ENCODE measurements at regions not wholly inside any gene's neighbourhood (a gene's known extent, or its start where the extent isn't known, plus 50 kb on each side); places are given as distances from the start of the nearest gene placed in this dataset.

DNA sequence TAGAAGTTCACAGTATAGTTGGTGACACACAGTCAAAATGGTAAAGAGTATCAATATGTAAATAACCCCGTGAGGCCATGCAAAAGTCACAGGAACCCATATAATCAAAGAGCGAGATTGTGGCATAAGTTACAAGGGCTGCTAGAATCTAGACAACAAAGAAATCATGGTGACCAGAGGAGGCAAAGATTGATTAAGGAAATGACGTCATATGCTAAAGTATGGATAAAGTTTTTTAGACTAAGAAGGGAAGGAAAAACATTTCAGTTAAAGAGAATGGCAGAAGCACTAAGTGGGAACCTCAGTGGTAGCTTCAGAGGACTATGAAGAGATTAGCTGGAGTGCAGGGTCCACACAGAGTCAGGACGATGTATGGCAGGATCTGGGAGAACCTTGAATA, 330.3 kb downstream of the NFIB start:
- Histone ChIP-seq H3K27me3 (ENCODE audit: control insufficient read depth in 2 of 2, insufficient read depth in 2 of 2, low read length in 2 of 2) (no peaks in the 10 kb centered on the region), H3K4me3 (replicated peaks in 1 of 3; ENCODE audit: insufficient read depth in 1 of 3, low read depth in 1 of 3, low read length in 3 of 3) (no peak overlapping the region), H3K79me2 (ENCODE audit: control insufficient read depth, insufficient read depth, low read length) (no peaks in the 10 kb centered on the region), H3K4me2 (ENCODE audit: insufficient read depth, low read length) (peak overlapping the region; percentile 55), H3K4me1 (ENCODE audit: control insufficient read depth, extremely low read depth, insufficient read depth, low read length) (peaks cover 8% of the 10 kb centered on the region), H4K20me1 (replicated peaks; ENCODE audit: control insufficient read depth, extremely low read depth, insufficient read depth, low read length) (no peaks in the 10 kb centered on the region), H3K36me3 (ENCODE audit: control insufficient read depth in 2 of 2, extremely low read depth in 1 of 2, insufficient read depth in 2 of 2, low read length in 2 of 2) (no peaks in the 10 kb centered on the region), H3K9ac (replicated peaks; ENCODE audit: extremely low read depth, insufficient read depth, low read length) (no peak overlapping the region), H3K9me3 (replicated peaks; ENCODE audit: control insufficient read depth, insufficient read depth, low read length) (no peaks in the 10 kb centered on the region), H3K9me1 (replicated peaks; ENCODE audit: control insufficient read depth, extremely low read depth, insufficient read depth, low read length) (no peaks in the 10 kb centered on the region), H3K27ac (ENCODE audit: insufficient read depth, low read depth, low read length) (peak overlapping the region; percentile 12), H2AFZ (ENCODE audit: low read depth, low read length) (peak overlapping the region; percentile 70)
- intact Hi-C loops (cut with micrococcal nuclease) (no loop called here), dilution Hi-C loops (cut with MboI; ENCODE audit: extremely low pct_ligation_motif_present, low sequenced_read_pairs) (no loop called here)
- POLR2A ChIA-PET: no interaction called here
- TF ChIP-seq JUN (IDR thresholded peaks at IDR 0.05; ENCODE audit: borderline replicate concordance, insufficient read depth, insufficient read length, low read depth): peak; percentile 54
- TF ChIP-seq EZH2 (IDR thresholded peaks at IDR 0.05; ENCODE audit: borderline replicate concordance, low read depth, low read length, severe bottlenecking): no peak
- CTCF ChIA-PET: no interaction called here
- FAIRE-seq (peak; percentile 12), DNase-seq (ENCODE audit: low read depth, low spot score) (peak; percentile 46)
- BruUV-seq (replicated peaks): no TSS peak

DNA sequence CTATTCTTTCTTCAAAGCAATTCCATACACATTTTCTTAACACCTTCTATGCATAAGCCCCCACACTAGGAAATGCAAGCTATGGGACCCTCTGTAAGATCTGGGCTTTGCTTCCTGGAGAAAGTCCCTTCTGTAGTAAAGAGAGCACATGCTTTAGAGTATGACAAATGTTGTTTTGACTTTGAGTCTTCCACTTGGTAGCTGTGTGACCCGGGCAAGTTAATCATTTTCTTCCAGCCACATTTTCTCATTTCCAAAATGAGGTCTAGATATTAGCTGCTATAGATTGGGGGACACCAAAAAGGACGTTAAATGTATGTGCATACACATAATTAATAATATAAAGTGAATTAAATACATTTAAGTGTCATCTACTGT, 334.0 kb downstream of the NFIB start:
- BruUV-seq (replicated peaks): no TSS peak
- Histone ChIP-seq H3K27ac (ENCODE audit: insufficient read depth, low read depth, low read length) (no peak overlapping the region), H3K36me3 (ENCODE audit: control insufficient read depth in 2 of 2, extremely low read depth in 1 of 2, insufficient read depth in 2 of 2, low read length in 2 of 2) (no peaks in the 10 kb centered on the region), H3K4me1 (ENCODE audit: control insufficient read depth, extremely low read depth, insufficient read depth, low read length) (peaks cover 23% of the 10 kb centered on the region), H4K20me1 (replicated peaks; ENCODE audit: control insufficient read depth, extremely low read depth, insufficient read depth, low read length) (no peaks in the 10 kb centered on the region), H3K9me3 (replicated peaks; ENCODE audit: control insufficient read depth, insufficient read depth, low read length) (no peaks in the 10 kb centered on the region), H3K9me1 (replicated peaks; ENCODE audit: control insufficient read depth, extremely low read depth, insufficient read depth, low read length) (no peaks in the 10 kb centered on the region), H3K4me2 (ENCODE audit: insufficient read depth, low read length) (no peak overlapping the region), H3K27me3 (ENCODE audit: control insufficient read depth in 2 of 2, insufficient read depth in 2 of 2, low read length in 2 of 2) (no peaks in the 10 kb centered on the region), H3K79me2 (ENCODE audit: control insufficient read depth, insufficient read depth, low read length) (no peaks in the 10 kb centered on the region), H3K9ac (replicated peaks; ENCODE audit: extremely low read depth, insufficient read depth, low read length) (no peak overlapping the region), H2AFZ (ENCODE audit: low read depth, low read length) (no peak overlapping the region), H3K4me3 (replicated peaks in 1 of 3; ENCODE audit: insufficient read depth in 1 of 3, low read depth in 1 of 3, low read length in 3 of 3) (no peak overlapping the region)
- dilution Hi-C loops (cut with MboI; ENCODE audit: extremely low pct_ligation_motif_present, low sequenced_read_pairs) (no loop called here), intact Hi-C loops (cut with micrococcal nuclease) (no loop called here)
- CTCF ChIA-PET: interaction anchor here (0.9 to 2.3 kb wide), 3 partner anchors 8 to 19 kb away, joined by 3 to 9 read pairs (median 3); no protein-coding TSS in a partner anchor
- FAIRE-seq (no peak), DNase-seq (ENCODE audit: low read depth, low spot score) (no peak)
- TF ChIP-seq, protein P1, sequence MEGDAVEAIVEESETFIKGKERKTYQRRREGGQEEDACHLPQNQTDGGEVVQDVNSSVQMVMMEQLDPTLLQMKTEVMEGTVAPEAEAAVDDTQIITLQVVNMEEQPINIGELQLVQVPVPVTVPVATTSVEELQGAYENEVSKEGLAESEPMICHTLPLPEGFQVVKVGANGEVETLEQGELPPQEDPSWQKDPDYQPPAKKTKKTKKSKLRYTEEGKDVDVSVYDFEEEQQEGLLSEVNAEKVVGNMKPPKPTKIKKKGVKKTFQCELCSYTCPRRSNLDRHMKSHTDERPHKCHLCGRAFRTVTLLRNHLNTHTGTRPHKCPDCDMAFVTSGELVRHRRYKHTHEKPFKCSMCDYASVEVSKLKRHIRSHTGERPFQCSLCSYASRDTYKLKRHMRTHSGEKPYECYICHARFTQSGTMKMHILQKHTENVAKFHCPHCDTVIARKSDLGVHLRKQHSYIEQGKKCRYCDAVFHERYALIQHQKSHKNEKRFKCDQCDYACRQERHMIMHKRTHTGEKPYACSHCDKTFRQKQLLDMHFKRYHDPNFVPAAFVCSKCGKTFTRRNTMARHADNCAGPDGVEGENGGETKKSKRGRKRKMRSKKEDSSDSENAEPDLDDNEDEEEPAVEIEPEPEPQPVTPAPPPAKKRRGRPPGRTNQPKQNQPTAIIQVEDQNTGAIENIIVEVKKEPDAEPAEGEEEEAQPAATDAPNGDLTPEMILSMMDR (IDR thresholded peaks at IDR 0.05; ENCODE audit: extremely low read depth in 1 of 2, insufficient read depth in 1 of 2, low read depth in 1 of 2, low read length in 2 of 2): no peak
- TF ChIP-seq EZH2 (IDR thresholded peaks at IDR 0.05; ENCODE audit: borderline replicate concordance, low read depth, low read length, severe bottlenecking) (no peak), JUN (IDR thresholded peaks at IDR 0.05; ENCODE audit: borderline replicate concordance, insufficient read depth, insufficient read length, low read depth) (no peak), GATA2 (IDR thresholded peaks at IDR 0.05; ENCODE audit: insufficient read depth, insufficient read length, low read depth, low read length) (no peak), FOS (IDR thresholded peaks at IDR 0.05; ENCODE audit: borderline replicate concordance, insufficient read depth, low read length) (no peak), MYC (IDR thresholded peaks at IDR 0.05; ENCODE audit: low read depth, low read length) (no peak), POLR2A (IDR thresholded peaks at IDR 0.05; ENCODE audit: low read depth, low read length) (no peak), POLR2AphosphoS5 (IDR thresholded peaks at IDR 0.05; ENCODE audit: insufficient read depth, low read depth, low read length) (no peak)
- TF ChIP-seq, protein P2, sequence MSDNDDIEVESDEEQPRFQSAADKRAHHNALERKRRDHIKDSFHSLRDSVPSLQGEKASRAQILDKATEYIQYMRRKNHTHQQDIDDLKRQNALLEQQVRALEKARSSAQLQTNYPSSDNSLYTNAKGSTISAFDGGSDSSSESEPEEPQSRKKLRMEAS (IDR thresholded peaks at IDR 0.05; ENCODE audit: insufficient read depth, insufficient read length): no peak
- POLR2A ChIA-PET: no interaction called here

All from endothelial cell of umbilical vein (primary cell).